ENCODE measurements at regions not wholly inside any gene's neighbourhood (a gene's known extent, or its start where the extent isn't known, plus 50 kb on each side); places are given as distances from the start of the nearest gene placed in this dataset.
"Not testable (repeated sequence)": the region's sequence is repeated elsewhere in the genome, so short reads cannot be mapped to it uniquely, and the experiment has no call there.

DNA sequence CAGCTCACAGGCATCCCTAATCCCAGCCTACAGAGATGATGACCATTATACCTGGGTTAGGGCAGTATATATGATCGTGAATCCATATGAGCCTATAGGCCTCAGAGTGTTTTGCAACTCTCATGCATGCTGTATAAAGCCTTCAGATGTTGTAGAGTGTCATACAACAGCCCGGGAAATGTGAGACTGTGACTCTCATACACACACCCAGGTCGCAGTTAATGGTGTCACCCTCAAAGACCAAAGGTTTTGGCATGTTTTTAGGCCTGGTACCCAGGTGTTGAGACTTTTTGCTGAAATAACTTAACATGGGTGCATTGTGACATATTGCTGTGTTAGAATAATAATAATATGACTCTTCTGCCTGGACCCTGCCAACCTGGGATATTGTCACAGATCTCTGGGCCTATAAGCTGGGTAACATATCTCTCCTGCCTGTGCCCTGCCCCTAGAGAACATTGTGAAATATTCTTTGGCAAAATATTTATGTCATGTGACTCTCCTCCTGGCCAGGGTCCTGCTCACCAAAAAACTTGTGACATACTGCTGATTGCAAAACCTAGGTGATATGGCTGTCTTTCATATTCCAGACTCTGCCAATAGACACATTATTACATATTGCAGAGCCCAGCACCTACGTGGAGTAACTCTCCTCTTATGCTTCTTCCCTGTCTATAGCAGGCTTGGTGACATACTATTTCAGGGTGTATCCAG lies 165.1 kb upstream of the BPY2B start:
- TF ChIP-seq POLR2A (IDR thresholded peaks at IDR 0.05) = not testable (repeated sequence)
- TF ChIP-seq, protein P1, sequence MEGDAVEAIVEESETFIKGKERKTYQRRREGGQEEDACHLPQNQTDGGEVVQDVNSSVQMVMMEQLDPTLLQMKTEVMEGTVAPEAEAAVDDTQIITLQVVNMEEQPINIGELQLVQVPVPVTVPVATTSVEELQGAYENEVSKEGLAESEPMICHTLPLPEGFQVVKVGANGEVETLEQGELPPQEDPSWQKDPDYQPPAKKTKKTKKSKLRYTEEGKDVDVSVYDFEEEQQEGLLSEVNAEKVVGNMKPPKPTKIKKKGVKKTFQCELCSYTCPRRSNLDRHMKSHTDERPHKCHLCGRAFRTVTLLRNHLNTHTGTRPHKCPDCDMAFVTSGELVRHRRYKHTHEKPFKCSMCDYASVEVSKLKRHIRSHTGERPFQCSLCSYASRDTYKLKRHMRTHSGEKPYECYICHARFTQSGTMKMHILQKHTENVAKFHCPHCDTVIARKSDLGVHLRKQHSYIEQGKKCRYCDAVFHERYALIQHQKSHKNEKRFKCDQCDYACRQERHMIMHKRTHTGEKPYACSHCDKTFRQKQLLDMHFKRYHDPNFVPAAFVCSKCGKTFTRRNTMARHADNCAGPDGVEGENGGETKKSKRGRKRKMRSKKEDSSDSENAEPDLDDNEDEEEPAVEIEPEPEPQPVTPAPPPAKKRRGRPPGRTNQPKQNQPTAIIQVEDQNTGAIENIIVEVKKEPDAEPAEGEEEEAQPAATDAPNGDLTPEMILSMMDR (IDR thresholded peaks at IDR 0.05) = not testable (repeated sequence)
